Activated CD4-positive, alpha-beta T cell treated with anti-CD3 and anti-CD28 coated beads, Interleukin-2, amount 10 ng/mL, durations not matched to agents 7 days and 5 days (primary cell): ENCODE measurements at regions not wholly inside any gene's neighbourhood (a gene's known extent, or its start where the extent isn't known, plus 50 kb on each side); places are given as distances from the start of the nearest gene placed in this dataset.

Source experiments
- CTCF ChIA-PET: fragments of 350-600 bp; sonication (Branson Sonifier 250); formaldehyde crosslinking; loops from one replicate; lab custom pipeline; 2021; ENCODE audit warnings: antibody characterized with exemption; lab: Charles Lee
- POLR2A ChIA-PET: fragments of 350-600 bp; sonication (Branson Sonifier 250); formaldehyde crosslinking; loops from one replicate; lab custom pipeline; 2021; ENCODE audit warnings: antibody characterized with exemption; lab: Charles Lee
- DNase-seq: peaks from one replicate; pipeline ENCODE4 v3.0.0-alpha.2; 2020
- H3K27ac Mint-ChIP-seq: one replicate; pipeline ENCODE4 v1.8.0; 2021; ENCODE audit warnings: mild to moderate bottlenecking, moderate library complexity, mixed read lengths
- H3K27me3 Mint-ChIP-seq: one replicate; pipeline ENCODE4 v1.8.0; 2021; ENCODE audit warnings: mixed read lengths
- H3K36me3 Mint-ChIP-seq: one replicate; pipeline ENCODE4 v1.8.0; 2021; ENCODE audit warnings: low read depth, mixed read lengths
- H3K4me1 Mint-ChIP-seq: one replicate; pipeline ENCODE4 v1.8.0; 2021; ENCODE audit warnings: mixed read lengths
- H3K4me3 Mint-ChIP-seq: one replicate; pipeline ENCODE4 v1.8.0; 2021; ENCODE audit warnings: mild to moderate bottlenecking, moderate library complexity, mixed read lengths
- H3K9me3 Mint-ChIP-seq: one replicate; pipeline ENCODE4 v1.8.0; 2021; ENCODE audit warnings: mixed read lengths

- H3K4me1 Mint-ChIP-seq, result peaks cover 8% of the 10 kb centered on the region
- H3K27me3 Mint-ChIP-seq, result peaks cover 12% of the 10 kb centered on the region
- CTCF ChIA-PET, result interaction anchor here (1.5 kb wide), 1 partner anchor 18 kb away, joined by 4 read pairs; no protein-coding TSS in a partner anchor
- no peak for DNase-seq
- no peaks in the 10 kb centered on the region for H3K9me3 Mint-ChIP-seq
- no peak overlapping the region for H3K4me3 Mint-ChIP-seq
- H3K36me3 Mint-ChIP-seq, result no peaks in the 10 kb centered on the region
- H3K27ac Mint-ChIP-seq, result no peak overlapping the region
- POLR2A ChIA-PET, result no interaction called here
Measured at GRCh38 chr6:53723331-53723730, 57.8 kb upstream of the KLHL31 start.

- POLR2A ChIA-PET, result interaction anchor here (0.7 kb wide), 2 partner anchors 537 to 577 kb away, joined by 3 read pairs; no protein-coding TSS in a partner anchor
- no peak overlapping the region for H3K27ac Mint-ChIP-seq
- DNase-seq, result no peak
- no peaks in the 10 kb centered on the region for H3K36me3 Mint-ChIP-seq
- H3K27me3 Mint-ChIP-seq, result peaks cover 16% of the 10 kb centered on the region
- H3K9me3 Mint-ChIP-seq, result no peaks in the 10 kb centered on the region
- CTCF ChIA-PET, result interaction anchor here (0.7 to 1.7 kb wide), 6 partner anchors 10 to 549 kb away, joined by 3 to 5 read pairs (median 4); no protein-coding TSS in a partner anchor
- no peak overlapping the region for H3K4me3 Mint-ChIP-seq
- H3K4me1 Mint-ChIP-seq, result peaks cover 6% of the 10 kb centered on the region
Measured at GRCh38 chr6:53721766-53722165, 56.2 kb upstream of the KLHL31 start.

- H3K9me3 Mint-ChIP-seq, result no peaks in the 10 kb centered on the region
- no peak overlapping the region for H3K27ac Mint-ChIP-seq
- ChIA-PET POLR2A (no interaction called here), CTCF (interaction anchor here (0.6 to 1.5 kb wide), 12 partner anchors 13 to 653 kb away, joined by 3 to 10 read pairs (median 3); no protein-coding TSS in a partner anchor)
- no peak overlapping the region for H3K4me3 Mint-ChIP-seq
- peak; percentile 56 for DNase-seq
- H3K4me1 Mint-ChIP-seq, result peaks cover 6% of the 10 kb centered on the region
- no peaks in the 10 kb centered on the region for H3K36me3 Mint-ChIP-seq
- H3K27me3 Mint-ChIP-seq, result peaks cover 22% of the 10 kb centered on the region
Measured at GRCh38 chr6:53718597-53719460, 53.3 kb upstream of the KLHL31 start.

- ChIA-PET POLR2A (no interaction called here), CTCF (interaction anchor here (1.0 kb wide), 1 partner anchor 8 kb away, joined by 5 read pairs; no protein-coding TSS in a partner anchor)
- Mint-ChIP-seq H3K36me3 (no peaks in the 10 kb centered on the region), H3K4me3 (no peak overlapping the region), H3K27ac (no peak overlapping the region), H3K4me1 (peaks cover 6% of the 10 kb centered on the region), H3K27me3 (peaks cover 28% of the 10 kb centered on the region), H3K9me3 (no peaks in the 10 kb centered on the region)
- no peak for DNase-seq
Measured at GRCh38 chr6:53717566-53717965, 52.0 kb upstream of the KLHL31 start.

- no peak overlapping the region for H3K27ac Mint-ChIP-seq
- no peaks in the 10 kb centered on the region for H3K36me3 Mint-ChIP-seq
- peaks cover 37% of the 10 kb centered on the region for H3K27me3 Mint-ChIP-seq
- ChIA-PET POLR2A (no interaction called here), CTCF (interaction anchor here (0.7 to 1.5 kb wide), 2 partner anchors 16 to 528 kb away, joined by 3 read pairs; no protein-coding TSS in a partner anchor)
- H3K9me3 Mint-ChIP-seq, result no peaks in the 10 kb centered on the region
- peaks cover 6% of the 10 kb centered on the region for H3K4me1 Mint-ChIP-seq
- no peak for DNase-seq
- no peak overlapping the region for H3K4me3 Mint-ChIP-seq
Measured at GRCh38 chr6:53715434-53715833, 49.9 kb upstream of the KLHL31 start.
